Fibroblast of villous mesenchyme (primary cell): ENCODE measurements at regions not wholly inside any gene's neighbourhood (a gene's known extent, or its start where the extent isn't known, plus 50 kb on each side); places are given as distances from the start of the nearest gene placed in this dataset.

Source experiments
- DNase-seq: peaks from one replicate; pipeline ENCODE4 v3.0.0-alpha.2; 2010; ENCODE audit warnings: low read depth
- H3K4me3 ChIP-seq: 2 replicates; pipeline ENCODE4 v1.5.1; 2011; ENCODE audit warnings: low read depth, mild to moderate bottlenecking, low read length
- CTCF ChIP-seq: IDR thresholded peaks from 2 replicates; pipeline ENCODE4 v1.5.1; 2012; ENCODE audit warnings: low read depth, mild to moderate bottlenecking, low read length; ENCODE audit not compliant: insufficient read depth

- no peak for TF ChIP-seq CTCF
- no peak for DNase-seq
- H3K4me3 ChIP-seq = no peak overlapping the region
These were observed 173.3 kb upstream of the ARHGEF9 start for GRCh38 chrX:63958134-63958865.

DNA sequence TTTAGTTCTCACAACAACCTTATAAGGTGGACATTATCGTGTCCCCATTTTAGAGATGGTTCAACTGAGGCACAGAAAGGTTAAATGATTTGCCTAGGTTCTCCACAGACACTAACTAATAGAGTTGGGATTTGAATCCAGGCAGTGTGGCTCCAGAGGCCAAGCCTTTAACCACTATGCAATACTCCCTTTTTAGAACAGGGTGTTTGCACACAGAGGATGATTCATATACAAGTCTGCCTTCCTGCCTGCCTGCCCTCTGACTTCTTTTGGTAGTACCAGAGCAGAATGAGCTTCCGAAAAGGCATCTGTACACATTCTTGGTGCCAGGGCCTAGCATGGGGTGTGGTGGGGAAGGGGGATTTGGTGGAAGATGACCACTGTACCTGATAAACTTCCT lies 150.8 kb upstream of the ARHGEF9 start:
- no peak overlapping the region for H3K4me3 ChIP-seq
- DNase-seq = no peak
- no peak for TF ChIP-seq CTCF

DNA sequence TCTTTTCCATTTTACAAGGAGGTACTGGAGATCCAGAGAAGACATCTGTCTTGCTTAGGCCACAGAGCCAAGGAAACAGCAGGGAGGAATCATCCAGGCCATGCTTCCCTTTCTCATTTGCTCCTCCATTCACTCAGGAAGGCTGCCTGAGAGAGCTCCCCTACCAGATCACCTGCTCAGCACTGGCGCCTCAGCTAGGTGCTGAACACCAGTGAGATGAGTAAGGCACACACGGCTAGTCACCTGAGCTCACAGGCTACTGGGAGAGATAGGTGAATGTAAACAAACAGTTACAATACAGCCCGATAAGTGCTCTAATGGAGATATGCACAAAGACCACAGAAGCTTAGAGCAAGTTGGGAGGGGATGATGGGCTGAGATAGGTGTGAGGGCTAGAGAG lies 149.8 kb upstream of the ARHGEF9 start:
- no peak overlapping the region for H3K4me3 ChIP-seq
- DNase-seq = no peak
- TF ChIP-seq CTCF = no peak

GRCh38 chrX:63934160-63934559 lies 149.1 kb upstream of the ARHGEF9 start:
- no peak overlapping the region for H3K4me3 ChIP-seq
- TF ChIP-seq CTCF = no peak
- no peak for DNase-seq

- no peak for TF ChIP-seq CTCF
- no peak overlapping the region for H3K4me3 ChIP-seq
- DNase-seq = no peak
These were observed 147.9 kb upstream of the ARHGEF9 start for GRCh38 chrX:63932907-63933306.

DNA sequence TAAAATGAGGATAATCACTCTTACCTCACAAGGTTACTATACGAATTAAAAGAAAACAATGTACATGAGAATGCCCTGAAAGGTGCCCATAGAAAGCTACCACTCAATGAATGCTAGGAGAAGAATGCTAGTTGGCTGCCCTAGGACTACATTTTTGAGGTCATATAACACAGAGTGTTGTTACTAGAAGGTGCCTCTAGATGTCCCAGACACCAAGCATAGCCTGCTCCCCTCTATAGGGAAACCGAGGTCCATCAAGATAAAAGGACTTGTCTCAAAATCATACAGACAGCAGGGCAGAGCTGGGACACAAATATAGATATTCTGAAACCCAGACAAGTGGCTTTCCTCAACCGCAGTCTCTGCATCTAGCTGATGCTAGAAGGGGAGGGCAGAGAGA lies 147.0 kb upstream of the ARHGEF9 start:
- no peak for TF ChIP-seq CTCF
- DNase-seq = no peak
- H3K4me3 ChIP-seq = no peak overlapping the region

DNA sequence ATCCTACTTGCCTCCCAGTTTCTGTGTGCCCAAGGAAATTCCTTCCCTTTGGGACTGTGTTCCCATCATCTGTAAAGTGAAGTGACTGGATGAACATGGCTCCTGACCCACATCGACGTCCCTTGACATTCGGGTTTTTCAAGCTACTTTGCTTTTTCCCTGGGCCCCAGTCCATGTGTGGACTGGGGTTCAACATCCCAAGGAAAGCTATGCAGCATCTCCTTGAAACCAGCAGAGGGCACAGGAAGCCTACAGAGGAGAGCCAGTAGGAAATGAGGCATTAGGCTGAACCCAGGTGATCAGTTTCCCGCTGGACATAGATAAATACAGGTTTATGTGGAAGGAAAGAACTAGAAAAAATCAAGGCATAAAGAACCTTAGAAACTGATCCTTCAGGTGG lies 145.1 kb upstream of the ARHGEF9 start:
- DNase-seq = no peak
- no peak overlapping the region for H3K4me3 ChIP-seq
- no peak for TF ChIP-seq CTCF
